ENCODE measurements at regions not wholly inside any gene's neighbourhood (a gene's known extent, or its start where the extent isn't known, plus 50 kb on each side); places are given as distances from the start of the nearest gene placed in this dataset.
"Not testable (repeated sequence)": the region's sequence is repeated elsewhere in the genome, so short reads cannot be mapped to it uniquely, and the experiment has no call there.

DNA sequence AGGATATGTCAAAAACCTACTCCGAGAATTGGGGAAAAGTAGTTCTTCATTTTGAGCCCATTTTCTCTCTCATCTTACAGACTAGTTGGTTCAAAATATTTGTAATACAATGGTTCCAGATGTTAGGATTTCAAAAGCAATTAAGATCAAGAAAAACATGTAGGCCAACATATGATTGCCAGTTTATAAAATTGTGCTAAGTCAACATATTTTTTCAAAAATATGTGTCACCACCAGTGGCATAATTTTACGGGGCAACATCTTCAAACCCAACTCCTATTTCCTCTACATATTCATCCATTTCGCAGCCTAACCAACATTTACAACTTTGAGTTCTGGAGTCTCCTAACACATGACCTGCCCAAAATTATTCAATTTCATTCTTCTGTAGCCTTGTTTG, 514.5 kb upstream of the TPK1 start:
- H3K9ac ChIP-seq (ENCODE audit: low read length): no peak overlapping the region
- no peaks in the 10 kb centered on the region for H3K4me1 ChIP-seq (ENCODE audit: control insufficient read depth in 1 of 2, insufficient read depth in 2 of 2, low read length in 2 of 2)
- H3K23ac ChIP-seq (ENCODE audit: low read length): no peak overlapping the region
- H3K4ac ChIP-seq (ENCODE audit: low read depth, low read length): no peak overlapping the region
- no peak overlapping the region for H4K91ac ChIP-seq (ENCODE audit: low read depth, low read length)
- no peak overlapping the region for H3K27ac ChIP-seq (ENCODE audit: low read depth, low read length)
- H3K4me3 ChIP-seq (ENCODE audit: low read depth, low read length): no peak overlapping the region
- no peak overlapping the region for H2AK5ac ChIP-seq (ENCODE audit: low read length)
- no peak overlapping the region for H2BK5ac ChIP-seq (ENCODE audit: low read depth, low read length, poor library complexity)
- H3K14ac ChIP-seq (ENCODE audit: low read length): no peak overlapping the region
- H3K79me2 ChIP-seq (ENCODE audit: control insufficient read depth, insufficient read depth, low read length, poor library complexity): no peaks in the 10 kb centered on the region
- H2BK12ac ChIP-seq (ENCODE audit: low read length): no peak overlapping the region
- no peaks in the 10 kb centered on the region for H3K9me3 ChIP-seq (ENCODE audit: insufficient read depth, low read depth, low read length)
- no peak overlapping the region for H4K8ac ChIP-seq (ENCODE audit: low read depth, low read length)
- no peak overlapping the region for H4K12ac ChIP-seq (ENCODE audit: low read depth, low read length)
- no peak overlapping the region for H3K4me2 ChIP-seq (ENCODE audit: low read length)
- WGBS (ENCODE audit: extremely low coverage, insufficient coverage, insufficient read length): 86% methylated on average over 1 of the region's 3 CpGs
- no peak overlapping the region for H2BK120ac ChIP-seq (ENCODE audit: insufficient read depth, low read length, poor library complexity)
- no peaks in the 10 kb centered on the region for H3K27me3 ChIP-seq (ENCODE audit: insufficient read depth, low read length)
- no peak for DNase-seq
- no peak overlapping the region for H2AFZ ChIP-seq (ENCODE audit: insufficient read depth, low read length, poor library complexity)
- no peaks in the 10 kb centered on the region for H3K36me3 ChIP-seq (ENCODE audit: control insufficient read depth in 1 of 2, insufficient read depth in 2 of 2, low read length in 2 of 2)
- no peaks in the 10 kb centered on the region for H3K79me1 ChIP-seq (ENCODE audit: low read length)
- H3K18ac ChIP-seq (ENCODE audit: low read length): no peak overlapping the region

DNA sequence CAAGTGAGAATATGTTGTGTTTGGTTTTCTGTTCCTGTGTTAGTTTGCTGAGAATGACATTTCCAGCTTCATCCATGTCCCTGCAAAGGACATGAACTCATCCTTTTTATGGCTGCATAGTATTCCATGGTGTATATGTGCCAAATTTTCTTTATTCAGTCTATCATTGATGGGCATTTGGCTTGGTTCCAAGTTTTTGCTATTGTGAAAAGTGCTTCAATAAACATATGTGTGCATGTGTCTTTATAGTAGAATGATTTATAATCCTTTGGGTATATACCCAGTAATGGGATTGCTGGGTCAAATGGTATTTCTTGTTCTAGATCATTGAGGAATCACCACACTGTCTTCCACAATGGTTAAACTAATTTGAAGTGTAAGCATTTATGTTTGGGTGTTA, 513.6 kb upstream of the TPK1 start:
- H3K27me3 ChIP-seq (ENCODE audit: insufficient read depth, low read length); H3K23ac ChIP-seq (ENCODE audit: low read length); H4K12ac ChIP-seq (ENCODE audit: low read depth, low read length); H3K79me1 ChIP-seq (ENCODE audit: low read length); H3K4me3 ChIP-seq (ENCODE audit: low read depth, low read length); H3K4me2 ChIP-seq (ENCODE audit: low read length); H3K18ac ChIP-seq (ENCODE audit: low read length); H4K8ac ChIP-seq (ENCODE audit: low read depth, low read length); H2AFZ ChIP-seq (ENCODE audit: insufficient read depth, low read length, poor library complexity); DNase-seq; H3K4me1 ChIP-seq (ENCODE audit: control insufficient read depth in 1 of 2, insufficient read depth in 2 of 2, low read length in 2 of 2); H2AK5ac ChIP-seq (ENCODE audit: low read length); H3K9ac ChIP-seq (ENCODE audit: low read length); H3K14ac ChIP-seq (ENCODE audit: low read length); H2BK12ac ChIP-seq (ENCODE audit: low read length); H3K9me3 ChIP-seq (ENCODE audit: insufficient read depth, low read depth, low read length); H3K79me2 ChIP-seq (ENCODE audit: control insufficient read depth, insufficient read depth, low read length, poor library complexity); H3K27ac ChIP-seq (ENCODE audit: low read depth, low read length); H3K4ac ChIP-seq (ENCODE audit: low read depth, low read length); H4K91ac ChIP-seq (ENCODE audit: low read depth, low read length); H2BK5ac ChIP-seq (ENCODE audit: low read depth, low read length, poor library complexity); H3K36me3 ChIP-seq (ENCODE audit: control insufficient read depth in 1 of 2, insufficient read depth in 2 of 2, low read length in 2 of 2); H2BK120ac ChIP-seq (ENCODE audit: insufficient read depth, low read length, poor library complexity): not testable (repeated sequence)

GRCh38 chr7:145347271-145347670, 511.4 kb upstream of the TPK1 start:
- no peak overlapping the region for H2BK120ac ChIP-seq (ENCODE audit: insufficient read depth, low read length, poor library complexity)
- no peak overlapping the region for H3K4me2 ChIP-seq (ENCODE audit: low read length)
- no peak overlapping the region for H4K8ac ChIP-seq (ENCODE audit: low read depth, low read length)

GRCh38 chr7:145339319-145339718, 503.5 kb upstream of the TPK1 start:
- Histone ChIP-seq H3K23ac (ENCODE audit: low read length) (no peak overlapping the region), H2AFZ (ENCODE audit: insufficient read depth, low read length, poor library complexity) (no peak overlapping the region), H3K18ac (ENCODE audit: low read length) (no peak overlapping the region), H2BK5ac (ENCODE audit: low read depth, low read length, poor library complexity) (no peak overlapping the region), H4K91ac (ENCODE audit: low read depth, low read length) (no peak overlapping the region), H3K9ac (ENCODE audit: low read length) (peak overlapping the region; percentile 66), H3K79me1 (ENCODE audit: low read length) (no peaks in the 10 kb centered on the region), H3K4me2 (ENCODE audit: low read length) (no peak overlapping the region), H3K27me3 (ENCODE audit: insufficient read depth, low read length) (no peaks in the 10 kb centered on the region), H3K36me3 (ENCODE audit: control insufficient read depth in 1 of 2, insufficient read depth in 2 of 2, low read length in 2 of 2) (no peaks in the 10 kb centered on the region), H3K4ac (ENCODE audit: low read depth, low read length) (no peak overlapping the region), H3K9me3 (ENCODE audit: insufficient read depth, low read depth, low read length) (no peaks in the 10 kb centered on the region), H4K8ac (ENCODE audit: low read depth, low read length) (no peak overlapping the region), H2BK120ac (ENCODE audit: insufficient read depth, low read length, poor library complexity) (no peak overlapping the region), H3K4me3 (ENCODE audit: low read depth, low read length) (no peak overlapping the region), H2BK12ac (ENCODE audit: low read length) (no peak overlapping the region), H3K14ac (ENCODE audit: low read length) (no peak overlapping the region), H3K79me2 (ENCODE audit: control insufficient read depth, insufficient read depth, low read length, poor library complexity) (no peaks in the 10 kb centered on the region), H3K4me1 (ENCODE audit: control insufficient read depth in 1 of 2, insufficient read depth in 2 of 2, low read length in 2 of 2) (no peaks in the 10 kb centered on the region), H4K12ac (ENCODE audit: low read depth, low read length) (no peak overlapping the region), H3K27ac (ENCODE audit: low read depth, low read length) (no peak overlapping the region), H2AK5ac (ENCODE audit: low read length) (no peak overlapping the region)
- WGBS (ENCODE audit: extremely low coverage, insufficient coverage, insufficient read length): no CpG with 5 or more reads among the region's 2 CpGs
- no peak for DNase-seq

More at GRCh38 chr7:145347271-145347670, 511.4 kb upstream of the TPK1 start:
- Histone ChIP-seq H4K91ac (ENCODE audit: low read depth, low read length) (no peak overlapping the region), H3K4me3 (ENCODE audit: low read depth, low read length) (no peak overlapping the region), H3K4me1 (ENCODE audit: control insufficient read depth in 1 of 2, insufficient read depth in 2 of 2, low read length in 2 of 2) (no peaks in the 10 kb centered on the region), H2AK5ac (ENCODE audit: low read length) (no peak overlapping the region), H3K18ac (ENCODE audit: low read length) (no peak overlapping the region), H3K27ac (ENCODE audit: low read depth, low read length) (no peak overlapping the region), H2BK5ac (ENCODE audit: low read depth, low read length, poor library complexity) (no peak overlapping the region), H3K36me3 (ENCODE audit: control insufficient read depth in 1 of 2, insufficient read depth in 2 of 2, low read length in 2 of 2) (no peaks in the 10 kb centered on the region), H3K23ac (ENCODE audit: low read length) (no peak overlapping the region), H3K9ac (ENCODE audit: low read length) (no peak overlapping the region), H3K4ac (ENCODE audit: low read depth, low read length) (no peak overlapping the region), H2AFZ (ENCODE audit: insufficient read depth, low read length, poor library complexity) (no peak overlapping the region), H3K79me2 (ENCODE audit: control insufficient read depth, insufficient read depth, low read length, poor library complexity) (no peaks in the 10 kb centered on the region), H3K27me3 (ENCODE audit: insufficient read depth, low read length) (no peaks in the 10 kb centered on the region), H3K14ac (ENCODE audit: low read length) (no peak overlapping the region), H4K12ac (ENCODE audit: low read depth, low read length) (no peak overlapping the region), H2BK12ac (ENCODE audit: low read length) (no peak overlapping the region), H3K9me3 (ENCODE audit: insufficient read depth, low read depth, low read length) (no peaks in the 10 kb centered on the region), H3K79me1 (ENCODE audit: low read length) (no peaks in the 10 kb centered on the region)
- no peak for DNase-seq
- no CpG with 5 or more reads among the region's 8 CpGs for WGBS (ENCODE audit: extremely low coverage, insufficient coverage, insufficient read length)

All from trophoblast cell (in vitro differentiated cells and primary cell).